ENCODE measurements at regions not wholly inside any gene's neighbourhood (a gene's known extent, or its start where the extent isn't known, plus 50 kb on each side); places are given as distances from the start of the nearest gene placed in this dataset.
A peak's percentile ranks its signal among the peaks of the same experiment; 100 is the strongest.

DNA sequence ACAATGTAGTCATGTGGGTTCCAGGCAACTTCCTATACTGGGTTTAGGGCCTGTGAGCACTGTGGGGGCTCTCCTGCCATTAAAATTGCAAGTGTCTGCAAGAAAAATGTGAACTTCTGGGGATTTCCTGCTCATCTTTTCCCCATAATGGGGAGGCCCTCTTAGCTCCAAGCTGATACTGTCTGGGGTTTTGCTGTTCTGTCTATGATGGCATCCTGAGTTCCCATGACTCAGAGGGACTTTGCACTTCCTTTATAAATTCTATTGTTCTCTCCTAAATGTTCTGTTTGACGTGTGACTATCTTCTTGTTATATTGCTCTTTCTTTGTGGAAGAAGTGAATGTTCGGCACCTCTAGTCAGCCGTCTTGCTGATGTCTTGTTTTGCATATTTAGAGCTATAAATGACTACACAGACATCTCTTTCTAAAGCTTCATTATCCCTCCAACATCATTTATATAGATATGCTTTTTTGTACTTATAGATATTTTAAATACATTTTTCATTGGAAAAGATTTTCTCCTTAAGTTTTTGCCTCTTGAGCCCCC, 465.8 kb downstream of the NAF1 start:
- H3K4me2 ChIP-seq, result no peak overlapping the region
- POLR2A ChIA-PET, result no interaction called here
- no peak overlapping the region for H3K4me3 ChIP-seq
- WGBS (ENCODE audit: missing lambda C conversion rate), result 35% methylated on average over 3 of the region's 3 CpGs
- ATAC-seq (peak in 1 of 2 experiments; percentile 71; a peak in 3 of 6 replicates), DNase-seq (ENCODE audit: low read depth in 1 of 2, low spot score in 1 of 2) (peak in 1 of 2 experiments; percentile 42), FAIRE-seq (no peak)
- TF ChIP-seq POLR2A (IDR thresholded peaks at IDR 0.05; ENCODE audit: low read length) (no peak), TP53 (CRISPR knock-in tag; IDR thresholded peaks at IDR 0.05) (no peak), FOSL2 (IDR thresholded peaks at IDR 0.05) (no peak), FOSL2 (CRISPR knock-in tag; IDR thresholded peaks at IDR 0.05) (0 out of 2 replicates have a peak, but pooled peaks have one; percentile 14), FOSB (CRISPR knock-in tag; IDR thresholded peaks at IDR 0.05) (no peak), KDM1A (IDR thresholded peaks at IDR 0.05; ENCODE audit: low read depth) (no peak)
- H3K9me3 ChIP-seq, result no peaks in the 10 kb centered on the region
- peak overlapping the region; percentile 31 to 35; a peak in 2 of 6 replicates for H3K27ac ChIP-seq
- no peaks in the 10 kb centered on the region for H3K4me1 ChIP-seq
- CTCF ChIA-PET, result no interaction called here

- CTCF ChIA-PET, result no interaction called here
- FAIRE-seq (no peak), ATAC-seq (no peak), DNase-seq (ENCODE audit: low read depth in 1 of 2, low spot score in 1 of 2) (no peak)
- H3K4me1 ChIP-seq, result no peaks in the 10 kb centered on the region
- H3K4me3 ChIP-seq, result no peak overlapping the region
- H3K4me2 ChIP-seq, result no peak overlapping the region
- H3K27ac ChIP-seq, result peak overlapping the region; percentile 31 to 35; a peak in 2 of 6 replicates
- H3K9me3 ChIP-seq, result no peaks in the 10 kb centered on the region
- POLR2A ChIA-PET, result no interaction called here
- whole genome bisulfite sequencing (ENCODE audit: missing lambda C conversion rate), result 62% methylated on average over 2 of the region's 2 CpGs
- TF ChIP-seq MAFK (IDR thresholded peaks at IDR 0.05; ENCODE audit: partially characterized antibody) (peak; percentile 24), CEBPB (IDR thresholded peaks at IDR 0.05) (no peak)
Observed at GRCh38 chr4:162700358-162700757, 466.3 kb downstream of the NAF1 start.

GRCh38 chr4:162699629-162700028, 467.1 kb downstream of the NAF1 start:
- ATAC-seq (no peak), DNase-seq (ENCODE audit: low read depth in 1 of 2, low spot score in 1 of 2) (no peak), FAIRE-seq (no peak)
- Histone ChIP-seq H3K27ac (no peak overlapping the region), H3K9me3 (no peaks in the 10 kb centered on the region; the same call in 2 of the 3 replicates), H3K4me3 (no peak overlapping the region), H3K4me2 (no peak overlapping the region), H3K4me1 (no peaks in the 10 kb centered on the region)
- CTCF ChIA-PET, result no interaction called here
- WGBS (ENCODE audit: missing lambda C conversion rate), result no CpG with 5 or more reads among the region's 1 CpG
- TF ChIP-seq, protein P1, sequence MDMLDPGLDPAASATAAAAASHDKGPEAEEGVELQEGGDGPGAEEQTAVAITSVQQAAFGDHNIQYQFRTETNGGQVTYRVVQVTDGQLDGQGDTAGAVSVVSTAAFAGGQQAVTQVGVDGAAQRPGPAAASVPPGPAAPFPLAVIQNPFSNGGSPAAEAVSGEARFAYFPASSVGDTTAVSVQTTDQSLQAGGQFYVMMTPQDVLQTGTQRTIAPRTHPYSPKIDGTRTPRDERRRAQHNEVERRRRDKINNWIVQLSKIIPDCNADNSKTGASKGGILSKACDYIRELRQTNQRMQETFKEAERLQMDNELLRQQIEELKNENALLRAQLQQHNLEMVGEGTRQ (IDR thresholded peaks at IDR 0.05), result no peak
- TF ChIP-seq CTCF (IDR thresholded peaks at IDR 0.05), result no peak
- no peak for TF ChIP-seq ESRRA (IDR thresholded peaks at IDR 0.05; ENCODE audit: borderline replicate concordance, low read length)
- no peak for TF ChIP-seq HEYL (CRISPR knock-in tag; IDR thresholded peaks at IDR 0.05)
- no peak for TF ChIP-seq EP300 (IDR thresholded peaks at IDR 0.05)
- TF ChIP-seq CEBPB (IDR thresholded peaks at IDR 0.05), result no peak
- no peak for TF ChIP-seq POLR2A (IDR thresholded peaks at IDR 0.05; ENCODE audit: low read length)
- TF ChIP-seq MYC (IDR thresholded peaks at IDR 0.05; ENCODE audit: borderline replicate concordance, low read length), result no peak
- TF ChIP-seq RFX5 (IDR thresholded peaks at IDR 0.05), result no peak
- TF ChIP-seq POLR2AphosphoS2 (conservative IDR thresholded peaks at IDR 0.05; ENCODE audit: low read length), result no peak
- TF ChIP-seq NPAS2 (CRISPR knock-in tag; IDR thresholded peaks at IDR 0.05; ENCODE audit: borderline replicate concordance), result no peak
- no peak for TF ChIP-seq HOXB5 (CRISPR knock-in tag; IDR thresholded peaks at IDR 0.05)
- TF ChIP-seq EHF (CRISPR knock-in tag; IDR thresholded peaks at IDR 0.05), result no peak
- no peak for TF ChIP-seq ZSCAN20 (CRISPR knock-in tag; IDR thresholded peaks at IDR 0.05)
- no peak for TF ChIP-seq NFE2L2 (conservative IDR thresholded peaks at IDR 0.05; ENCODE audit: low read length)
- TF ChIP-seq PHF8 (IDR thresholded peaks at IDR 0.05; ENCODE audit: borderline replicate concordance, low read depth), result no peak
- no peak for TF ChIP-seq CHD4 (IDR thresholded peaks at IDR 0.05; ENCODE audit: borderline replicate concordance)
- POLR2A ChIA-PET, result no interaction called here
